ENCODE measurements at regions not wholly inside any gene's neighbourhood (a gene's known extent, or its start where the extent isn't known, plus 50 kb on each side); places are given as distances from the start of the nearest gene placed in this dataset.
A peak's percentile ranks its signal among the peaks of the same experiment; 100 is the strongest.

GRCh38 chr16:88285514-88285822 is 97.3 kb upstream of the ZNF469 start:
- H3K4me3 ChIP-seq (ENCODE audit: low read depth, low read length, poor library complexity, severe bottlenecking) = no peak overlapping the region
- DNase-seq (ENCODE audit: low spot score) = no peak
- ChIA-PET POLR2A (no interaction called here), CTCF (ENCODE audit: unreplicated experiment) (no interaction called here)
- H4K20me1 ChIP-seq (ENCODE audit: insufficient read depth, low read length) = no peaks in the 10 kb centered on the region
- BruUV-seq (replicated peaks) = no TSS peak
- H3K79me2 ChIP-seq (ENCODE audit: insufficient read depth, low read depth, low read length) = no peaks in the 10 kb centered on the region
- TF ChIP-seq CTCF (conservative IDR thresholded peaks at IDR 0.05; ENCODE audit: low read length) (no peak), EZH2phosphoT487 (IDR thresholded peaks at IDR 0.05; ENCODE audit: borderline replicate concordance, low read depth, low read length) (no peak)
- H3K9me2 ChIP-seq (ENCODE audit: insufficient read depth, low read length) = no peaks in the 10 kb centered on the region
- H3K4me1 ChIP-seq (ENCODE audit: insufficient read depth, low read length, poor library complexity, severe bottlenecking) = no peaks in the 10 kb centered on the region
- intact Hi-C loops (cut with micrococcal nuclease; ENCODE audit: unreplicated experiment) = no loop called here
- H3K9me3 ChIP-seq (ENCODE audit: low read length) = peaks cover 20% of the 10 kb centered on the region
- no peak overlapping the region for H2AFZ ChIP-seq (ENCODE audit: low read length)
- H3K27ac ChIP-seq (ENCODE audit: low read depth, low read length, poor library complexity, severe bottlenecking) = no peak overlapping the region
- H3K36me3 ChIP-seq (ENCODE audit: insufficient read depth, low read length) = no peaks in the 10 kb centered on the region
- H3K4me2 ChIP-seq (ENCODE audit: low read length) = no peak overlapping the region

- ChIA-PET CTCF (ENCODE audit: unreplicated experiment) (no interaction called here), POLR2A (no interaction called here)
- Histone ChIP-seq H3K4me1 (ENCODE audit: insufficient read depth, low read length, poor library complexity, severe bottlenecking) (no peaks in the 10 kb centered on the region), H3K9me3 (ENCODE audit: low read length) (peaks cover 20% of the 10 kb centered on the region), H3K27ac (ENCODE audit: low read depth, low read length, poor library complexity, severe bottlenecking) (no peak overlapping the region), H3K79me2 (ENCODE audit: insufficient read depth, low read depth, low read length) (no peaks in the 10 kb centered on the region), H3K4me3 (ENCODE audit: low read depth, low read length, poor library complexity, severe bottlenecking) (no peak overlapping the region), H3K4me2 (ENCODE audit: low read length) (no peak overlapping the region), H2AFZ (ENCODE audit: low read length) (no peak overlapping the region), H3K36me3 (ENCODE audit: insufficient read depth, low read length) (no peaks in the 10 kb centered on the region), H4K20me1 (ENCODE audit: insufficient read depth, low read length) (no peaks in the 10 kb centered on the region), H3K9me2 (ENCODE audit: insufficient read depth, low read length) (no peaks in the 10 kb centered on the region)
- no TSS peak for BruUV-seq (replicated peaks)
- TF ChIP-seq CTCF (conservative IDR thresholded peaks at IDR 0.05; ENCODE audit: low read length) = no peak
- TF ChIP-seq EZH2phosphoT487 (IDR thresholded peaks at IDR 0.05; ENCODE audit: borderline replicate concordance, low read depth, low read length) = no peak
- no peak for DNase-seq (ENCODE audit: low spot score)
- intact Hi-C loops (cut with micrococcal nuclease; ENCODE audit: unreplicated experiment) = no loop called here
These were observed 96.3 kb upstream of the ZNF469 start for GRCh38 chr16:88286301-88286923.

DNA sequence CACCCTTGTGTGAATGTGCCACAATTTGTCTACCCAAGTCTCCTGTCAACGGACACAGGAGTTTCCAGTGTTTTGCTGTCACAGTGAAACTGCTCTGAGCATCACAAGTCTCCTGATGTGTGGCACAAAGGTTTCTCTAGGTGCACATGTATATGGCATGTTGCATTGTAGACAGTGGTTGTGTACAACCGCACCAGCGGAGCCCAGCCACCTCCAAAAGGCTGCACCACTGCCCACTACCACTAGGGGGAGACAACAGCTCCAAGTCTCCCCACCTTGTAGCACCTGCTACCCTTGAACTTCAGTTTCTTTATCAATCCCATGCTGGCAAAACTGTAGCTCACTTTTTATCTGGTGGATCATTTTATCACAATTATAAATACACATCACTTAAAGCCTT is 95.5 kb upstream of the ZNF469 start:
- CTCF ChIA-PET (ENCODE audit: unreplicated experiment) = no interaction called here
- Histone ChIP-seq H2AFZ (ENCODE audit: low read length) (no peak overlapping the region), H3K4me3 (ENCODE audit: low read depth, low read length, poor library complexity, severe bottlenecking) (no peak overlapping the region), H3K9me2 (ENCODE audit: insufficient read depth, low read length) (no peaks in the 10 kb centered on the region), H3K4me1 (ENCODE audit: insufficient read depth, low read length, poor library complexity, severe bottlenecking) (no peaks in the 10 kb centered on the region), H3K27ac (ENCODE audit: low read depth, low read length, poor library complexity, severe bottlenecking) (no peak overlapping the region), H3K79me2 (ENCODE audit: insufficient read depth, low read depth, low read length) (no peaks in the 10 kb centered on the region), H4K20me1 (ENCODE audit: insufficient read depth, low read length) (no peaks in the 10 kb centered on the region), H3K4me2 (ENCODE audit: low read length) (no peak overlapping the region), H3K36me3 (ENCODE audit: insufficient read depth, low read length) (no peaks in the 10 kb centered on the region), H3K9me3 (ENCODE audit: low read length) (peaks cover 20% of the 10 kb centered on the region)
- no TSS peak for BruUV-seq (replicated peaks)
- intact Hi-C loops (cut with micrococcal nuclease; ENCODE audit: unreplicated experiment) = no loop called here
- POLR2A ChIA-PET = no interaction called here
- TF ChIP-seq EZH2phosphoT487 (IDR thresholded peaks at IDR 0.05; ENCODE audit: borderline replicate concordance, low read depth, low read length) (no peak), CTCF (conservative IDR thresholded peaks at IDR 0.05; ENCODE audit: low read length) (peak; percentile 86)
- DNase-seq (ENCODE audit: low spot score) = peak; percentile 24

All from OCI-LY7 (cell line).